BLaER1 treated with 17β-estradiol and CSF1 and Interleukin-3, amounts not matched to agents 10 nM and 100 nM (cell line): ENCODE measurements at regions not wholly inside any gene's neighbourhood (a gene's known extent, or its start where the extent isn't known, plus 50 kb on each side); places are given as distances from the start of the nearest gene placed in this dataset.

Experiments
- H3K27ac ChIP-seq, 11 experiments: shearing (Covaris generic); formaldehyde crosslinking; 2 replicates each; pipeline ENCODE4 v1.8.1; 2022
- H3K27me3 ChIP-seq, 11 experiments: shearing (Covaris generic); formaldehyde crosslinking; 2 replicates each; pipeline ENCODE4 v1.8.1; 2022
- H3K36me3 ChIP-seq, 11 experiments: shearing (Covaris generic); formaldehyde crosslinking; 2 replicates each; pipeline ENCODE4 v1.8.1; 2022
- H3K4me1 ChIP-seq, 10 experiments: shearing (Covaris generic); formaldehyde crosslinking; 2 replicates each; pipeline ENCODE4 v1.8.1; 2022
- H3K4me2 ChIP-seq, 11 experiments: shearing (Covaris generic); formaldehyde crosslinking; 2 replicates each; pipeline ENCODE4 v1.8.1; 2022
- H3K4me3 ChIP-seq, 10 experiments: shearing (Covaris generic); formaldehyde crosslinking; 2 replicates each; pipeline ENCODE4 v1.8.1; 2022
- H3K9ac ChIP-seq, 11 experiments: shearing (Covaris generic); formaldehyde crosslinking; 2 replicates each; pipeline ENCODE4 v1.8.1; 2022
- H3K9me3 ChIP-seq, 11 experiments: shearing (Covaris generic); formaldehyde crosslinking; replicated peaks in 1 of 11; 2 replicates each; pipeline ENCODE4 v1.8.1; 2022
- H4K20me1 ChIP-seq, 11 experiments: shearing (Covaris generic); formaldehyde crosslinking; 2 replicates each; pipeline ENCODE4 v1.8.1; 2022
- Cebpa-rat ChIP-seq, 11 experiments: shearing (Covaris generic); IDR thresholded peaks; 2 replicates each; pipeline ENCODE4 v1.8.1; 2022

GRCh38 chr1:216826646-216827045 lies 103.4 kb upstream of the ESRRG start:
- Histone ChIP-seq H3K27ac (no peak overlapping the region), H3K9ac (no peak overlapping the region), H3K27me3 (no peaks in the 10 kb centered on the region), H3K36me3 (no peaks in the 10 kb centered on the region), H3K9me3 (no peaks in the 10 kb centered on the region), H4K20me1 (no peaks in the 10 kb centered on the region), H3K4me1 (peaks cover 0 to 8% (median 0%) of the 10 kb centered on the region in 10 experiments; a peak in 3 of 20 replicates), H3K4me3 (no peak overlapping the region), H3K4me2 (no peak overlapping the region)
- TF ChIP-seq Cebpa-rat (IDR thresholded peaks at IDR 0.05) = no peak

GRCh38 chr1:216826214-216826613 lies 103.0 kb upstream of the ESRRG start:
- H3K9ac ChIP-seq = no peak overlapping the region
- H3K36me3 ChIP-seq = no peaks in the 10 kb centered on the region
- H3K27ac ChIP-seq = no peak overlapping the region
- H3K9me3 ChIP-seq = no peaks in the 10 kb centered on the region
- no peaks in the 10 kb centered on the region for H3K27me3 ChIP-seq
- no peak overlapping the region for H3K4me2 ChIP-seq
- H3K4me3 ChIP-seq = no peak overlapping the region
- H3K4me1 ChIP-seq = peaks cover 0 to 7% (median 0%) of the 10 kb centered on the region in 10 experiments; a peak in 3 of 20 replicates
- H4K20me1 ChIP-seq = no peaks in the 10 kb centered on the region
- no peak for TF ChIP-seq Cebpa-rat (IDR thresholded peaks at IDR 0.05)

GRCh38 chr1:216825557-216825956 lies 102.3 kb upstream of the ESRRG start:
- Histone ChIP-seq H3K9ac (no peak overlapping the region), H3K36me3 (no peaks in the 10 kb centered on the region)
- TF ChIP-seq Cebpa-rat (IDR thresholded peaks at IDR 0.05) = no peak

GRCh38 chr1:216824511-216824910 lies 101.3 kb upstream of the ESRRG start:
- no peak for TF ChIP-seq Cebpa-rat (IDR thresholded peaks at IDR 0.05)
- Histone ChIP-seq H3K9me3 (no peaks in the 10 kb centered on the region), H3K9ac (no peak overlapping the region), H3K4me3 (no peak overlapping the region), H3K27me3 (no peaks in the 10 kb centered on the region), H4K20me1 (no peaks in the 10 kb centered on the region), H3K4me1 (no peaks in the 10 kb centered on the region), H3K4me2 (no peak overlapping the region), H3K27ac (no peak overlapping the region), H3K36me3 (no peaks in the 10 kb centered on the region)

More at GRCh38 chr1:216825557-216825956, 102.3 kb upstream of the ESRRG start:
- Histone ChIP-seq H3K27me3 (no peaks in the 10 kb centered on the region), H3K4me1 (peaks cover 0 to 2% (median 0%) of the 10 kb centered on the region in 10 experiments; a peak in 1 of 20 replicates), H3K4me3 (no peak overlapping the region), H3K27ac (no peak overlapping the region), H4K20me1 (no peaks in the 10 kb centered on the region), H3K4me2 (no peak overlapping the region), H3K9me3 (no peaks in the 10 kb centered on the region)

GRCh38 chr1:216823731-216824130 lies 100.5 kb upstream of the ESRRG start:
- no peak for TF ChIP-seq Cebpa-rat (IDR thresholded peaks at IDR 0.05)
- no peaks in the 10 kb centered on the region for H3K4me1 ChIP-seq
- no peaks in the 10 kb centered on the region for H4K20me1 ChIP-seq
- no peaks in the 10 kb centered on the region for H3K9me3 ChIP-seq
- H3K27ac ChIP-seq = no peak overlapping the region
- no peak overlapping the region for H3K4me2 ChIP-seq
- H3K9ac ChIP-seq = no peak overlapping the region
- no peaks in the 10 kb centered on the region for H3K36me3 ChIP-seq
- no peak overlapping the region for H3K4me3 ChIP-seq
- H3K27me3 ChIP-seq = no peaks in the 10 kb centered on the region

- Histone ChIP-seq H3K4me2 (no peak overlapping the region), H3K4me1 (no peaks in the 10 kb centered on the region), H3K27ac (no peak overlapping the region), H3K36me3 (no peaks in the 10 kb centered on the region), H3K4me3 (no peak overlapping the region), H3K27me3 (no peaks in the 10 kb centered on the region), H4K20me1 (no peaks in the 10 kb centered on the region), H3K9me3 (no peaks in the 10 kb centered on the region), H3K9ac (no peak overlapping the region)
- TF ChIP-seq Cebpa-rat (IDR thresholded peaks at IDR 0.05) = no peak
Observed at GRCh38 chr1:216822480-216822879, 99.3 kb upstream of the ESRRG start.

GRCh38 chr1:216820345-216820744 lies 97.1 kb upstream of the ESRRG start:
- H3K27ac ChIP-seq = no peak overlapping the region
- H3K4me1 ChIP-seq = no peaks in the 10 kb centered on the region
- H3K9ac ChIP-seq = no peak overlapping the region
- no peak for TF ChIP-seq Cebpa-rat (IDR thresholded peaks at IDR 0.05)
- H3K4me3 ChIP-seq = no peak overlapping the region
- H3K9me3 ChIP-seq = no peaks in the 10 kb centered on the region
- no peaks in the 10 kb centered on the region for H4K20me1 ChIP-seq
- H3K36me3 ChIP-seq = no peaks in the 10 kb centered on the region
- no peak overlapping the region for H3K4me2 ChIP-seq
- H3K27me3 ChIP-seq = no peaks in the 10 kb centered on the region

- no peak overlapping the region for H3K9ac ChIP-seq
- no peaks in the 10 kb centered on the region for H3K9me3 ChIP-seq
- no peak overlapping the region for H3K4me2 ChIP-seq
- H3K36me3 ChIP-seq = no peaks in the 10 kb centered on the region
- H3K27ac ChIP-seq = no peak overlapping the region
- H3K4me3 ChIP-seq = no peak overlapping the region
- no peaks in the 10 kb centered on the region for H4K20me1 ChIP-seq
- TF ChIP-seq Cebpa-rat (IDR thresholded peaks at IDR 0.05) = no peak
- H3K4me1 ChIP-seq = no peaks in the 10 kb centered on the region
- H3K27me3 ChIP-seq = no peaks in the 10 kb centered on the region
Observed at GRCh38 chr1:216818284-216818683, 95.1 kb upstream of the ESRRG start.

- no peaks in the 10 kb centered on the region for H3K27me3 ChIP-seq
- H3K9ac ChIP-seq = no peak overlapping the region
- no peaks in the 10 kb centered on the region for H3K4me1 ChIP-seq
- no peaks in the 10 kb centered on the region for H3K9me3 ChIP-seq
- no peak for TF ChIP-seq Cebpa-rat (IDR thresholded peaks at IDR 0.05)
- H3K4me3 ChIP-seq = no peak overlapping the region
- H3K27ac ChIP-seq = no peak overlapping the region
- H3K4me2 ChIP-seq = no peak overlapping the region
- H4K20me1 ChIP-seq = no peaks in the 10 kb centered on the region
- H3K36me3 ChIP-seq = no peaks in the 10 kb centered on the region
Observed at GRCh38 chr1:216815260-216816131, 92.3 kb upstream of the ESRRG start.
